ENCODE measurements at regions not wholly inside any gene's neighbourhood (a gene's known extent, or its start where the extent isn't known, plus 50 kb on each side); places are given as distances from the start of the nearest gene placed in this dataset.

DNA sequence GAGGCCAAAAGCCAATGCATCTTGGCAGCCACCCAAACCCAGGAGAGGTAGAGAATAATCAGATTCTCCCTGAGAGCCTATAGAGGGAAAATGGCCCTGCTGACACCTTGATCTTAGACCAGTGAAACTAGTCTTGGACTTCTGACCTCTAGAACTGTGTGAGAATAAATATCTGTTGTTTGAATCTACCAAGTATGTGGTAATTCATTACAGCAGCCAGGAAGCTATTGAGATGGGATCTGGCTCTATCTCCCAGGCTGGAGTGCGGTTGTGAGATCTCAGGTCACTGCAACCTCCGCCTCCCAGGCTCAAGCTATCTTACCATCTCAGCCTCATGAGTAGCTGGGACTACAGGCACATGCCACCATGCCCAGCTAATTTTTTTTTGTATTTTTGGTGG lies 567.2 kb downstream of the MBD2 start:
- DNase-seq (ENCODE audit: low read depth in 2 of 2) = no peak

GRCh38 chr18:53649621-53650020 lies 574.8 kb downstream of the MBD2 start:
- DNase-seq (ENCODE audit: low read depth in 2 of 2) = no peak

- DNase-seq (ENCODE audit: low read depth in 2 of 2) = no peak
These were observed 579.5 kb downstream of the MBD2 start for GRCh38 chr18:53644799-53645471.

DNA sequence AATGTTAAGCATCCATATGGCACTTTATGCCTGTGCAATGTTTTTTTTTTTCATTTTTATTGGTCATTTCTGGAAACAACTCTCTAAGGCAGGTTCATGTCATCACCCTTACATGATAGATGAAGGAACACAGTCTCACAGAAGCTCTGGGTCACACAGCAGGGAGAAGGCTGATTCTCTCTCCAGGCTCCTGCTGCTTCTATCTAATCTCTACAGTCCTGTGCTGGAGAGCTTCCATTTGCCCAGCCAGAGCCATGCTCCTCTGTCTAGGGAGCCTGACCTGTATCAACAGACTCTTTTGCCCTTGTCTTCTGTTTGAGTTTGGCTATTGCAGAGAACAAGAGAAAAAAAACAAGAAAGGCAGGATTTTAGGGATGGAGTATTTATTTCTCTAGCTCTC lies 584.8 kb downstream of the MBD2 start:
- no peak for DNase-seq (ENCODE audit: low read depth in 2 of 2)

- no peak for DNase-seq (ENCODE audit: low read depth in 2 of 2)
These were observed 595.1 kb downstream of the MBD2 start for GRCh38 chr18:53629337-53629736.

GRCh38 chr18:53625997-53626599 lies 598.4 kb downstream of the MBD2 start:
- DNase-seq (ENCODE audit: low read depth in 2 of 2) = no peak

DNA sequence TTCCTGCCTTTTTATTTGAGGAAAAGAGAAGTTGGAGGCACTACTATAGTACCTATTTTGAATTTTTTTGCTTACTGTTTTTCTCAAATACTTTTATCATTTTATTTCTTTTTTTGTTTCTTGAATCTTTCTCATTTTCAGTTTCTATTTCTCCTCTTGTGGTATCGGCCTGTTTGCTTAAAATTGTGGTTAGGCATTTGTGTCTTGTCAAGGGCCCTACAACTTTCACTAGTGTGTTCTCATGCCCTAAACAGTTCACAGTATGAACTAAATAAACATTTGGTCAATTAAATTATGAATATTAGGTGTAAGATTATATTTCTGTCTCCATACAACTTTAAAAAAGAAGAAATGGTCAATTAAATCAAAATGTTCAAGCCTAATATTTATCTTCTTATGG lies 613.5 kb downstream of the MBD2 start:
- no peak for DNase-seq (ENCODE audit: low read depth in 2 of 2)

GRCh38 chr18:53606792-53607191 lies 617.7 kb downstream of the MBD2 start:
- no peak for DNase-seq (ENCODE audit: low read depth in 2 of 2)

DNA sequence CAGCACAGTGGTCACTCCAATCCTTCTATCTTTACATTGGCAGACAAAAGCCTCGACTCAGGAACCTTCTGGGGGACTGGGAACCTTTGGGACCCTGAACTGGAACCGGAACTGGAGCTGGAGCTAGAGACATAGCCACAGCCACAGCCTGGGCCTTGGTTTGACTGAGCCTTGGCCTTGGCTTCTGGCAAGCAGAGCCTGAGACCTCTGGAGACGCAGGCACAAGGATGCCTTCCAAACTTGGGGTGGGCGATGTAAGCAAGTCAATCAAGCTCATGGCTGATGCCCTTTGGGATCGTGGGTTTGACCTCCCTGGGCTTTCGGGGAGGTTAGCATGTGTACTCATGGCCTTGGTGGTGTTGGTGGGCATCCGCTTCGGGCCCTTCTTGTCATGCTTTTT lies 619.3 kb downstream of the MBD2 start:
- no peak for DNase-seq (ENCODE audit: low read depth in 2 of 2)

- no peak for DNase-seq (ENCODE audit: low read depth in 2 of 2)
These were observed 621.2 kb downstream of the MBD2 start for GRCh38 chr18:53603276-53603675.

DNA sequence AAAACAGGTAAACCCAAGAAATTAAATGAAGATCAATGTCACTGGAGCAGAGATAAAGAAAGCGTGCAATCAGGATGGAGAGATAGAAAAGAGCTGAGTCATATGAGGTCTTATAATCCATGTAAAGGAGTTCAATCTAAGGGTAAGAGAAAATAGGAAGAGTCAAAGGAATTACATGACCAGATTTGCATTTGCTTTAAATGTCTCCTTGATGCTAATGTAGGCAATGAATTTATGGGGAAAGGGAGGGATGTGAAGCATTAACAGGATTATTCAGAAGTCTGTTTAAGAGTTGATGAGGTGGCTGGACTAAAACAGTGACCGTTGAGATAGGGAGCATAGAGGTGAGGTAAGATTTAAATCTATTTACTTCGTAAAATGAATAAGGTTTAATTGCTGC lies 623.1 kb downstream of the MBD2 start:
- no peak for DNase-seq (ENCODE audit: low read depth in 2 of 2)

GRCh38 chr18:53586923-53587322 lies 637.5 kb downstream of the MBD2 start:
- DNase-seq (ENCODE audit: low read depth in 2 of 2) = no peak

Data from dermis microvascular lymphatic vessel endothelial cell (primary cell).